HCT116 (cell line): ENCODE measurements at regions not wholly inside any gene's neighbourhood (a gene's known extent, or its start where the extent isn't known, plus 50 kb on each side); places are given as distances from the start of the nearest gene placed in this dataset.

ENCODE experiments used
- ATAC-seq: fragments of 200-7000 bp; cut with Tn5 transposase; 2 replicates; pipeline ENCODE4 v1.9.1; 2020; ENCODE audit warnings: mild to moderate bottlenecking, moderate library complexity
- BruUV-seq: library from RNA; stranded (reverse); fragments of 400-500 nt; replicated peaks from 2 replicates; lab custom pipeline; 2021; lab: Mats Ljungman, UMichigan
- CTCF ChIA-PET: fragments of 300-600 bp; sonication (Branson Sonifier 250); formaldehyde crosslinking; loops from one replicate; lab custom pipeline; 2021; ENCODE audit warnings: antibody characterized with exemption; lab: Charles Lee
- POLR2A ChIA-PET: fragments of 300-600, 350-600 bp; sonication (Branson Sonifier 250); formaldehyde crosslinking; loops from one replicate; lab custom pipeline; 2021; ENCODE audit warnings: antibody characterized with exemption; lab: Charles Lee
- RAD21 ChIA-PET, 2 experiments: fragments of 300-600 bp; sonication (Branson Sonifier 250); formaldehyde crosslinking; loops; one replicate each; lab custom pipeline; 2023; ENCODE audit warnings: low total read pairs in 2 of 2; ENCODE audit not compliant: uncharacterized antibody in 2 of 2, unreplicated experiment in 2 of 2, low non-redundant PET in 1 of 2; lab: Charles Lee
- DNase-seq: peaks from one replicate; pipeline ENCODE4 v3.0.0-alpha.2; 2010; ENCODE audit warnings: low read depth, low spot score
- H2AFZ ChIP-seq: fragments of 200-600 bp; shearing (Covaris generic), sonication (generic); 2 replicates; pipeline ENCODE4 v1.6.1; 2017; ENCODE audit warnings: low read depth, mixed run types, mixed read lengths, antibody characterized with exemption, low read length; ENCODE audit not compliant: poor library complexity, severe bottlenecking
- H3K27ac ChIP-seq: 2 replicates; pipeline ENCODE4 v1.5.1; 2012; ENCODE audit warnings: low read depth, low read length
- H3K27me3 ChIP-seq: fragments of 200-600 bp; sonication (generic); 2 replicates; pipeline ENCODE4 v1.6.1; 2016; ENCODE audit warnings: mixed run types, low read length, mixed read lengths; ENCODE audit not compliant: insufficient read depth
- H3K36me3 ChIP-seq, 2 experiments: fragments of 200-500 bp in 1 of 2; fragments of 200-600 bp in 1 of 2; sonication (Bioruptor generic) in 1 of 2; sonication (generic) in 1 of 2; 2 replicates each; pipeline versions ENCODE4 v1.5.1 to v1.6.1; 2014 to 2016; ENCODE audit warnings: low read length in 2 of 2, inconsistent platforms in 1 of 2, mixed read lengths in 1 of 2, mixed run types in 1 of 2; ENCODE audit not compliant: insufficient read depth in 2 of 2, control insufficient read depth in 1 of 2
- H3K4me1 ChIP-seq, 2 experiments: fragments of 200-600 bp in 1 of 2; sonication (generic) in 1 of 2; 2 replicates each; pipeline versions ENCODE4 v1.5.1 to v1.6.1; 2012 to 2017; ENCODE audit warnings: low read length in 2 of 2, inconsistent platforms in 1 of 2, mild to moderate bottlenecking in 1 of 2, mixed read lengths in 1 of 2, mixed run types in 1 of 2, moderate library complexity in 1 of 2; ENCODE audit not compliant: insufficient read depth in 2 of 2, control insufficient read depth in 1 of 2
- H3K4me2 ChIP-seq: fragments of 200-600 bp; sonication (generic); 2 replicates; pipeline ENCODE4 v1.6.1; 2017; ENCODE audit warnings: mixed run types, low read length, mixed read lengths
- H3K4me3 ChIP-seq, 2 experiments: fragments of 200-600 bp in 1 of 2; sonication (generic) in 1 of 2; replicated peaks in 1 of 2; 2 replicates each; pipeline ENCODE4 v1.5.1; 2011 to 2016; ENCODE audit warnings: low read length in 2 of 2, control low read depth in 1 of 2, low read depth in 1 of 2, mild to moderate bottlenecking in 1 of 2, mixed read lengths in 1 of 2, mixed run types in 1 of 2
- H3K79me2 ChIP-seq: fragments of 200-600 bp; sonication (generic); 2 replicates; pipeline ENCODE4 v1.6.1; 2017; ENCODE audit warnings: mild to moderate bottlenecking, mixed run types, low read length, moderate library complexity, mixed read lengths; ENCODE audit not compliant: insufficient read depth
- H3K9ac ChIP-seq: fragments of 200-600 bp; sonication (generic); 2 replicates; pipeline ENCODE4 v1.6.1; 2016; ENCODE audit warnings: low read length, mixed read lengths
- H3K9me2 ChIP-seq: fragments of 200-600 bp; sonication (generic), shearing (Covaris generic); 2 replicates; pipeline ENCODE4 v1.6.1; 2017; ENCODE audit warnings: mixed run types, mild to moderate bottlenecking, moderate library complexity; ENCODE audit not compliant: insufficient read depth
- H3K9me3 ChIP-seq, 2 experiments: fragments of 200-500 bp in 1 of 2; fragments of 200-600 bp in 1 of 2; sonication (Bioruptor generic) in 1 of 2; sonication (generic) in 1 of 2; 2 replicates each; pipeline ENCODE4 v1.6.1; 2014 to 2017; ENCODE audit warnings: low read length in 2 of 2, mixed read lengths in 2 of 2, inconsistent platforms in 1 of 2, low read depth in 1 of 2, mild to moderate bottlenecking in 1 of 2, mixed run types in 1 of 2, moderate library complexity in 1 of 2; ENCODE audit not compliant: control insufficient read depth in 1 of 2, insufficient read depth in 1 of 2
- H4K20me1 ChIP-seq: fragments of 200-600 bp; sonication (generic), shearing (Covaris generic); 2 replicates; pipeline ENCODE4 v1.6.1; 2017; ENCODE audit warnings: mixed run types, mild to moderate bottlenecking, moderate library complexity; ENCODE audit not compliant: insufficient read depth
- ATF3 ChIP-seq: IDR thresholded peaks from 2 replicates; pipeline ENCODE4 v1.6.1; 2012
- CBX3 ChIP-seq: IDR thresholded peaks from 2 replicates; pipeline ENCODE4 v1.6.1; 2012; ENCODE audit warnings: low read depth
- CEBPB ChIP-seq: IDR thresholded peaks from 2 replicates; pipeline ENCODE4 v1.6.1; 2012; ENCODE audit warnings: low read depth
- EZH2phosphoT487 ChIP-seq: fragments of 200-600 bp; IDR thresholded peaks from 2 replicates; pipeline ENCODE4 v1.6.1; 2018; ENCODE audit warnings: antibody characterized with exemption, borderline replicate concordance
- JUND ChIP-seq: IDR thresholded peaks from 2 replicates; pipeline ENCODE4 v1.6.1; 2012
- MAX ChIP-seq: IDR thresholded peaks from 2 replicates; pipeline ENCODE4 v1.6.1; 2012
- POLR2A ChIP-seq: IDR thresholded peaks from 2 replicates; pipeline ENCODE4 v1.7.0; 2011; ENCODE audit warnings: borderline replicate concordance; ENCODE audit not compliant: insufficient read depth, insufficient read length; ENCODE audit errors: extremely low read depth
- POLR2AphosphoS5 ChIP-seq: IDR thresholded peaks from 2 replicates; pipeline ENCODE4 v1.6.1; 2011; ENCODE audit warnings: mild to moderate bottlenecking, low read depth, low read length, moderate library complexity
- RAD21 ChIP-seq: IDR thresholded peaks from 2 replicates; pipeline ENCODE4 v1.6.1; 2012; ENCODE audit warnings: low read depth, mild to moderate bottlenecking
- REST ChIP-seq: IDR thresholded peaks from 2 replicates; pipeline ENCODE4 v1.6.1; 2012; ENCODE audit warnings: low read depth
- SIN3A ChIP-seq: IDR thresholded peaks from 2 replicates; pipeline ENCODE4 v1.6.1; 2012; ENCODE audit warnings: low read depth
- SP1 ChIP-seq: IDR thresholded peaks from 2 replicates; pipeline ENCODE4 v1.6.1; 2012; ENCODE audit warnings: low read depth
- SRF ChIP-seq: IDR thresholded peaks from 2 replicates; pipeline ENCODE4 v1.6.1; 2012; ENCODE audit warnings: low read depth
- YY1 ChIP-seq: IDR thresholded peaks from 2 replicates; pipeline ENCODE4 v1.6.1; 2011; ENCODE audit warnings: low read length, low read depth, moderate library complexity, mild to moderate bottlenecking; ENCODE audit not compliant: insufficient replicate concordance; ENCODE audit errors: extremely low read depth
- ZBTB33 ChIP-seq: IDR thresholded peaks from 2 replicates; pipeline ENCODE4 v1.6.1; 2011; ENCODE audit warnings: mild to moderate bottlenecking, low read length, moderate library complexity; ENCODE audit not compliant: insufficient replicate concordance; ENCODE audit errors: extremely low read depth
- ZFX ChIP-seq: fragments of 450-650 bp; IDR thresholded peaks from 2 replicates; pipeline ENCODE4 v1.6.1; 2017
- intact Hi-C: fragments of 100-400 bp; cut with micrococcal nuclease; formaldehyde crosslinking; loops from 2 replicates; pipeline ENCODE4 v1.10.0; 2022

GRCh38 chr1:199265319-199265718, 626.5 kb downstream of the PTPRC start:
- ATAC-seq (no peak), DNase-seq (no peak)
- ChIA-PET POLR2A (no interaction called here), RAD21 (no interaction called here), CTCF (no interaction called here)
- H3K4me3 ChIP-seq = no peak overlapping the region
- H3K9me3 ChIP-seq = no peaks in the 10 kb centered on the region
- H3K4me1 ChIP-seq = no peaks in the 10 kb centered on the region
- intact Hi-C loops = no loop called here
- TF ChIP-seq RAD21 = no peak
- no peak for TF ChIP-seq ZFX
- TF ChIP-seq POLR2A = no peak
- TF ChIP-seq YY1 = no peak
- no peak for TF ChIP-seq ZBTB33
- TF ChIP-seq REST = no peak
- no peak for TF ChIP-seq POLR2AphosphoS5
- no peak for TF ChIP-seq MAX
- TF ChIP-seq SP1 = no peak
- no peak for TF ChIP-seq ATF3
- TF ChIP-seq CEBPB = no peak
- TF ChIP-seq SRF = no peak
- no peak for TF ChIP-seq EZH2phosphoT487
- no peak for TF ChIP-seq SIN3A
- TF ChIP-seq CBX3 = no peak
- no peak for TF ChIP-seq JUND
- no peak overlapping the region for H3K4me2 ChIP-seq
- BruUV-seq = no TSS peak
- no peaks in the 10 kb centered on the region for H3K27me3 ChIP-seq
- no peak overlapping the region for H3K27ac ChIP-seq
- no peaks in the 10 kb centered on the region for H3K79me2 ChIP-seq
- no peak overlapping the region for H2AFZ ChIP-seq
- H3K9me2 ChIP-seq = no peaks in the 10 kb centered on the region
- no peak overlapping the region for H3K9ac ChIP-seq
- no peaks in the 10 kb centered on the region for H3K36me3 ChIP-seq
- no peaks in the 10 kb centered on the region for H4K20me1 ChIP-seq
